GM12878 (cell line): ENCODE measurements at regions not wholly inside any gene's neighbourhood (a gene's known extent, or its start where the extent isn't known, plus 50 kb on each side); places are given as distances from the start of the nearest gene placed in this dataset.

Source experiments
- CHD1 ChIP-seq: IDR thresholded peaks from 2 replicates; pipeline ENCODE4 v1.6.1; 2012; ENCODE audit warnings: low read depth, low read length, improper control_type of control experiment
- GABPA ChIP-seq: IDR thresholded peaks from 2 replicates; pipeline ENCODE4 v1.6.1; 2014; ENCODE audit warnings: antibody characterized with exemption, low read depth, mild to moderate bottlenecking, inconsistent platforms
- NR2C1 ChIP-seq: fragments of 450-650 bp; IDR thresholded peaks from 2 replicates; pipeline ENCODE4 v1.6.1; 2017; ENCODE audit warnings: antibody characterized with exemption, mild to moderate bottlenecking, moderate library complexity
- POLR2A ChIP-seq: IDR thresholded peaks from 2 replicates; pipeline ENCODE4 v1.6.1; 2011; ENCODE audit warnings: low read depth, mild to moderate bottlenecking, low read length
- RAD51 ChIP-seq: fragments of 450-650 bp; IDR thresholded peaks from 2 replicates; pipeline ENCODE4 v1.6.1; 2016; ENCODE audit warnings: moderate library complexity, mild to moderate bottlenecking, inconsistent platforms
- TF ChIP-seq, protein P1 (sequence below), 3 experiments: IDR thresholded peaks in 2 of 3; conservative IDR thresholded peaks in 1 of 3; 2 replicates each; pipeline ENCODE4 v1.5.1; 2011; ENCODE audit warnings: low read depth in 3 of 3, low read length in 3 of 3, mild to moderate bottlenecking in 3 of 3, control low read depth in 2 of 3, moderate library complexity in 2 of 3, inconsistent platforms in 1 of 3, mixed read lengths in 1 of 3; ENCODE audit not compliant: control insufficient read depth in 2 of 3, insufficient read depth in 1 of 3; ENCODE audit errors: extremely low read depth in 1 of 3
- TF ChIP-seq, protein P2 (sequence below): fragments of 150-350 bp; IDR thresholded peaks from 2 replicates; pipeline ENCODE4 v1.6.1; 2016; ENCODE audit warnings: low read depth, low read length

DNA sequence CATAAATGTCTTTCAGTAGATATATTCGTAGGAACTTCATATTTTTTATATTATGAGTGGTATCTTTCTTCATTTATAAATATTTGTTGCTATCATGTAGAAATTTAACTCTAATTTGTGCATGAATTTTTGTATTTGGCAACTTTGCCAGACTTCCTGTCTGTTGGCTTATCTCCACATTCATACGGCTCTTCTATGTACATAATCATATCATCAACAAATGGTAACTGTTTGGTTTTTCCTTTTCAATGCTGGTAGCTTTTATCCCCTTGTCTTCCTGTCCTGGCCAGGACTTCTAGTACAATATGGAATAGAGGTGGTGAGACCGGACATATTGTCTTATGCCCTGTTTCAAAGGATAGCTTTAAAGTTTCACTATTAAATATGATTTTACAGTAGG, 132.3 kb upstream of the COL5A1 start:
- no peak for TF ChIP-seq RAD51
- TF ChIP-seq, protein P1, sequence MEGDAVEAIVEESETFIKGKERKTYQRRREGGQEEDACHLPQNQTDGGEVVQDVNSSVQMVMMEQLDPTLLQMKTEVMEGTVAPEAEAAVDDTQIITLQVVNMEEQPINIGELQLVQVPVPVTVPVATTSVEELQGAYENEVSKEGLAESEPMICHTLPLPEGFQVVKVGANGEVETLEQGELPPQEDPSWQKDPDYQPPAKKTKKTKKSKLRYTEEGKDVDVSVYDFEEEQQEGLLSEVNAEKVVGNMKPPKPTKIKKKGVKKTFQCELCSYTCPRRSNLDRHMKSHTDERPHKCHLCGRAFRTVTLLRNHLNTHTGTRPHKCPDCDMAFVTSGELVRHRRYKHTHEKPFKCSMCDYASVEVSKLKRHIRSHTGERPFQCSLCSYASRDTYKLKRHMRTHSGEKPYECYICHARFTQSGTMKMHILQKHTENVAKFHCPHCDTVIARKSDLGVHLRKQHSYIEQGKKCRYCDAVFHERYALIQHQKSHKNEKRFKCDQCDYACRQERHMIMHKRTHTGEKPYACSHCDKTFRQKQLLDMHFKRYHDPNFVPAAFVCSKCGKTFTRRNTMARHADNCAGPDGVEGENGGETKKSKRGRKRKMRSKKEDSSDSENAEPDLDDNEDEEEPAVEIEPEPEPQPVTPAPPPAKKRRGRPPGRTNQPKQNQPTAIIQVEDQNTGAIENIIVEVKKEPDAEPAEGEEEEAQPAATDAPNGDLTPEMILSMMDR (IDR thresholded peaks at IDR 0.05 in 2 of 3, conservative IDR thresholded peaks at IDR 0.05 in 1 of 3; ENCODE audit: control insufficient read depth in 2 of 3, extremely low read depth in 1 of 3, insufficient read depth in 1 of 3, low read depth in 3 of 3, low read length in 3 of 3) = no peak
- no peak for TF ChIP-seq POLR2A
- no peak for TF ChIP-seq CHD1
- TF ChIP-seq, protein P2, sequence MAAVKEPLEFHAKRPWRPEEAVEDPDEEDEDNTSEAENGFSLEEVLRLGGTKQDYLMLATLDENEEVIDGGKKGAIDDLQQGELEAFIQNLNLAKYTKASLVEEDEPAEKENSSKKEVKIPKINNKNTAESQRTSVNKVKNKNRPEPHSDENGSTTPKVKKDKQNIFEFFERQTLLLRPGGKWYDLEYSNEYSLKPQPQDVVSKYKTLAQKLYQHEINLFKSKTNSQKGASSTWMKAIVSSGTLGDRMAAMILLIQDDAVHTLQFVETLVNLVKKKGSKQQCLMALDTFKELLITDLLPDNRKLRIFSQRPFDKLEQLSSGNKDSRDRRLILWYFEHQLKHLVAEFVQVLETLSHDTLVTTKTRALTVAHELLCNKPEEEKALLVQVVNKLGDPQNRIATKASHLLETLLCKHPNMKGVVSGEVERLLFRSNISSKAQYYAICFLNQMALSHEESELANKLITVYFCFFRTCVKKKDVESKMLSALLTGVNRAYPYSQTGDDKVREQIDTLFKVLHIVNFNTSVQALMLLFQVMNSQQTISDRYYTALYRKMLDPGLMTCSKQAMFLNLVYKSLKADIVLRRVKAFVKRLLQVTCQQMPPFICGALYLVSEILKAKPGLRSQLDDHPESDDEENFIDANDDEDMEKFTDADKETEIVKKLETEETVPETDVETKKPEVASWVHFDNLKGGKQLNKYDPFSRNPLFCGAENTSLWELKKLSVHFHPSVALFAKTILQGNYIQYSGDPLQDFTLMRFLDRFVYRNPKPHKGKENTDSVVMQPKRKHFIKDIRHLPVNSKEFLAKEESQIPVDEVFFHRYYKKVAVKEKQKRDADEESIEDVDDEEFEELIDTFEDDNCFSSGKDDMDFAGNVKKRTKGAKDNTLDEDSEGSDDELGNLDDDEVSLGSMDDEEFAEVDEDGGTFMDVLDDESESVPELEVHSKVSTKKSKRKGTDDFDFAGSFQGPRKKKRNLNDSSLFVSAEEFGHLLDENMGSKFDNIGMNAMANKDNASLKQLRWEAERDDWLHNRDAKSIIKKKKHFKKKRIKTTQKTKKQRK = no peak
- TF ChIP-seq NR2C1 = no peak
- TF ChIP-seq GABPA = no peak
